Ecto neural progenitor cell (in vitro differentiated cells): ENCODE measurements at regions not wholly inside any gene's neighbourhood (a gene's known extent, or its start where the extent isn't known, plus 50 kb on each side); places are given as distances from the start of the nearest gene placed in this dataset.

Experiments
- DNase-seq: peaks from one replicate; pipeline ENCODE4 v3.0.0-alpha.2; 2018; ENCODE audit warnings: low spot score

DNA sequence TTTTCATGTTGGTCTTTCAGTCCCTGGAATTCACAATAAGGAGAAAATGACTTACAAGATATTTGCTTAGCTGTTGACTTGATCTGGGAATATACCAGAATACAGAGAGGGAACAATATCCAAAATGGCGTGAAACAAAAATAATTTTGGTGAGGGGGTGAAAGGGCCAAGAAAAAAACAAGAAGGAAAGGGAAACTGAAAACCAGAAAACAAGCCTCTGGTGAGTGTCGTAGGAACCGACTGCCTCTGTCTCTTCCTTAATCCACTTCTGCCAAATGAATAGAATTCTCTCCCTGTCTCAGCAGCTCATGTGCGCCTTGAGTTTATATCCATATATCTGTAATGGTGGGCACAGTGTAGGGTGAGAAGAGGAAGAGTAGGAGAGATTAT, 367.6 kb downstream of the ETS1 start:
- DNase-seq: no peak

DNA sequence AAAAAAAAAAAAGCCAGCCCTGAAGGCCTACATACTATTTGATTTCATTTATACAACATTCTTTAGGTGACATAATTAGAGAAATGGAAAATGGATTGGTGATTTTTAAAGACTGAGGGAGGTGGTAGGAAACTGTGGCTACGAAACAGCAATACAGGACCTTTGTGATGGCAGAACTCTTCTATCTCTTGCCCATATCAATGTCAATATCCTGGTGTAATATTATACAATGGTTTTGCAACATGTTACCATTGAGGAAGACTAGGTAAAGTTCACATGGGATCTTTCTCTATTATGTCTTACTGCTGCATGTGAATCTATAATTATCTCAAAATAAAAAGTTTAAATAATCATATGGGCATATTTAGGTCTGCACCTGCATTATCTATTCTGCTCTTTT, 371.2 kb downstream of the ETS1 start:
- DNase-seq: no peak

DNA sequence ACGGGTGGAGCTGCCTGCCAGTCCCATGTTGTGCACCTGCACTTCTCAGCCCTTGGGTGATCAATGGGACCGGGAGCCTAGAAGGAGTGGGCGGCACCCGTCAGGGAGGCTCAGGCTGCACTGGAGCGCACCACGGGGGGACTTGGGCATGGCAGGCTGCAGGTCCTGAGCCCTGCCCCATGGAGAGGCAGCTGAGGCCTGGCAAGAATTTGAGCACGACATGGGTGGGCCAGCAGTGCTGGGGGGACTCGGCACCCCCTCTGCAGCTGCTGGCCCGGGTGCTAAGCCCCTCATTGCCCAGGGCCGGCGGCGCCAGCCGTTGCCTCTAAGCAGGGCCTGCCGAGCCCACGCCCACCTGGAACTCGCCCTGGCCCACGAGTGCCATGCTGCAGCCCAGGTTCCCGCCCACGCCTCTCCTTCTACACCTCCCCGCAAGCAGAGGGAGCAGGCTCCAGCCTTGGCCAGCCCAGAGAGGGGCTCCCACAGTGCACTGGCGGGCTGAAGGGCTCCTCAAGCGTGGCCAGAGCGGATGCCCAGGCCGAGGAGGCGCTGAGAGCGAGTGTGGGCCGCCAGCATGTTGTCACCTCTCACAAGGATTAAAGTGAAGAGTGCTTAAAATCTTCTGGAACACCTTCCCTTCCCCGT, 372.0 kb downstream of the ETS1 start:
- DNase-seq: no peak

DNA sequence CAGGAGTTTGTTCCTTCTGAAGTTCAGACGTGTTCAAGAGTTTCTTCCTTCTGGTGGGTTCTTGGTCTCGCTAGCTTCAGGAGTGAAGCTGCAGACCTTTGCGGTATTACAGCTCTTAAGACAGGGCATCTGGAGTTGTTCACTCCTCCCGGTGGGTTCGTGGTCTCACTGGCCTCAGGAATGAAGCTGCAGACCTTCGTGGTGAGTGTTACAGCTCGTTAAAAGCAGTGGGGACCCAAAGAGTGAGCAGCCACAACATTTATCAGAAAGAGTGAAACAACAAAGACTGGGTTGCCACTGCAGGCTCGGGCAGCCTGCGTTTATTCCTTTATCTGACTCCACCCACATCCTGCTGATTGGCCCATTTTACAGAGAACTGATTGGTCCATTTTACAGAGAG, 373.1 kb downstream of the ETS1 start:
- DNase-seq: no peak

GRCh38 chr11:128213461-128213860, 373.9 kb downstream of the ETS1 start:
- DNase-seq: no peak

DNA sequence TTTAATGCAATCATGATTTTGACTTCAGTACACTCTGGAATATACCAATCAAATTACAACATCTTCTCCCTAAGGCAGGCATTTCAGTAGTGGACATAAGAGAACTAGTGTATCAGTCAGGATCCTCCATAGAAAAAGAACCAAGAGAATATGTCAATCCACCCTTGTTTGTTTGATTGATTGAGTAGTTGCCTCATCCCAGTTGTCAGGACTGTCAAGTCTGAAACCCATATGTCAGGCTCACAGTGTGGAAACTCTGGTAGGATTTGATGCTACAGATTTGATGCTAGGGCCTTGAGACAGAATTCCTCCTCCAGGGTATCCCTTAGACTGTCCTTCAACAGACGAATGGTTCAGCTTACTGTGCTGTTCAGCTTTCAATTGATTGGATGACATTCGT, 375.0 kb downstream of the ETS1 start:
- DNase-seq: no peak

DNA sequence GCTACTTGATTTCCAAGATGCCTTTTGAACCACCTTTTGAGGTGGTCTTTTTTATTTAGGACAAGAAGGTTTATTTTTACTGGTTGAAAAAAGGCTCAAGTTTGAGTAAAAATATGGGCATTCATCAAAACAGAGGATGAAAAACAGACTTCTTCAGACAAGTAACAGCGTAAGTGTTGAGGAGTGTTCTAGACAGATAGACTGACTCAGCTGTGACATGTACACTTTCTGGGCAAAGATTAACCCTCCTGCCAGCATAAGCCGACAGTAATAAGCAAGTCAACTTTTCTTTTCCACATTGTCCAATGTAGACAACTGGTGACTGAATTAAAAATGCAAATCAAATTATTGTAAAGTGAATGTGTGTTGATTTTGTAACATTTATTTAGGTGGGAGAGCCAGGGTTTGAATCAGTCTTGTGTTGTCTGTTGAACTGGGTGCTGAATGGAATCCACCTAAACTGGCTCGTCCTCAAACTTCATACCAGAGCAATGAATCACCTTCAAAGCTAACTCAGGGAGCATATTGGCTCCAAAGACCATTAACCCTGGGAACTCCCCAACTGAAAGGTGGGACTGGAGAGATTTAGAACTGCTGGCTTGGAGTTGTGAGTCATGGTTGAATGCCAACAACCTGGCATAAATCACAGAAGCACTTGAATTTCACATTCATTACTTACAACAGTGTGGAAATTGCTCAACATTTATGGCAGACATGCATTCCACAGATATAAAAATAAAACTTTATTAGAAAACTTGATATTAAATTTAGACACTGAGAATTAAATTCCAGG, 377.0 kb downstream of the ETS1 start:
- no peak for DNase-seq

DNA sequence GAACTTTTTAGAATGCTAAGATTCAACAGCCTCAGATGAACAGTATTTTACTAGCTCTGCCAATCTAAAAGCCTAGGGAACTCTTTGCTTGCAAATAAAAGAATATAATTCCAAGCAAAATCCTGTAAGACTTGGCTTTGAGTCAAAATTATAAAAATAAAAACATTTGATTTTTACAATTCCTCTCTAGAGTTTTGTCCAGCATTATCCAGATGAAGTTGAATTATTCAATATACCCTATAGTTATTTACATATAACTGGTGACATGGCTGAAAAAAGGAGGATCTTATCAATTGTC, 378.3 kb downstream of the ETS1 start:
- no peak for DNase-seq

GRCh38 chr11:128208329-128209137, 378.8 kb downstream of the ETS1 start:
- DNase-seq: no peak

GRCh38 chr11:128207861-128208321, 379.5 kb downstream of the ETS1 start:
- no peak for DNase-seq

DNA sequence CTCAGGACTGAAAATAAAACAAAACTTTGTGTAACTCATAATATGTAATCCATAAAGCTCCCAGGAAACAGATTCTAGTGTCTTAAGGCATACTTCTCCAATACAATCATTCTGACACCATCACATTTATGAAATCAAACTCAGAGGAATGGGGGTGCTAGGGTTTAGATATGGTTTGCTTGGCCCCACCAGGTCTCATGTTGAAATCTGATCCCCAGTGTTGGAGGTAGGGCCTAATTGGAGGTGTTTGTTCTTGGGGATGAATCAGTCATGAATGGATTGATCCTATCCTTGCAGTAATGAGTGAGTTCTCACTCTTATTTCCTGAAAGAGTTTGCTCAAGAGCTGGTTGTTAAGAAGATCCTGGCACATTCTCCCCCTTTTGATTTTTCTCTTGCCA, 380.9 kb downstream of the ETS1 start:
- DNase-seq: no peak

- no peak for DNase-seq
Measured at GRCh38 chr11:128205796-128206195, 381.6 kb downstream of the ETS1 start.

GRCh38 chr11:128204898-128205297, 382.5 kb downstream of the ETS1 start:
- no peak for DNase-seq

DNA sequence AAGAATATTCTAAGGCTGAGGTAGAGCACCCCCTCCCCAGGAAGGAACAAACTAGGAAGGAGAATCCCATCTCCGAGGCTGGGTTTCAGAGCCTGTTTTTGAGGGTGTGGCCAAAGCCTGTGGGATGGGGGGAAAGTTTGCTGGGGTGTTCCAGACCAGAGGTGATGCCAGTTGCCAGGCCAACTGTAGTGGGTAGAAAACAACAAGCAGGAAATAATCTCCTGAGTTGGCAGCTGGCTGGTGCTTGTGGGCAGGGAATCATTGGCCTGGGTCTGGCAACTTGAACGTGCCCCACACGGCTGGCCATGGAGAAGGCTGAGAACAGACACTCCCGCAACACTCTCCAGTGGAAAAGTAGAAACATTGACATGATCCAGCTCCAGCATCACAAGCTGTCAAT, 385.6 kb downstream of the ETS1 start:
- DNase-seq: no peak

DNA sequence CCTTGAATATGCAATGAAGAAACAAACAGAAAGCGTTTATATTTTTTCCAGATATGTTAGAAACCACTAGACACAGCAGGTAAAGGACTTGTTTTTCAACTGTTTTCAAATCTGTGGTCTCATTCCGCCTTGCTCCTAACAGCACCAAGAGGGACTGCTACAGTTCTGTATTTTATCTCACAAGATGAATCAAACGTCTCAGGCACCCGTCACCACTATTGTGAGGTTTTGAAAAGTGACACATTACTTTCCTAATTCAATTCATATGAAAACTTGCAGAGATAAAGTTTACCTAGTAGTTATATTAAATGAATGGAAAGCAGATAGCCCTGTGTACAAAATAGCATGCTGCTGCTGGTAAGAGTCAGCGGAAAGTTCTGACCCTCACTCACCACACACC, 386.3 kb downstream of the ETS1 start:
- DNase-seq: no peak

DNA sequence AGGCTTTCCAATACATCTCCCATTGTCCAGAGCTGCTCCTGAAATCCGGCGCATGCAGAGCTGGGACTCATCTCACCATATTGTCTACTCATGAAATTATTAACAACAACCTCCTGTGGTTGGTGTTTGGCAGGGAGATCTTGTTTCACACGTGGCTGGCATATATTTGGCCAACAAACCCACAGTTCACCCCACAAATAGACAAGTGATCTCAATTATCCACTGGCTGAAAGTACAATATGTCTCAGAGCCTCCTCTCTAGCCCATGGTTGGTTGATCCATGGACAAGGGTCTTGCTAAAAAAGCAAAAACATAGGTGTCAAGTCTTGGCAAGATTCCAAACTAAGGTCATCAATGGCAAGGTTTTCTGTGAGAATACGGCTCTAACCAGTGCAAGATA, 386.9 kb downstream of the ETS1 start:
- no peak for DNase-seq

GRCh38 chr11:128198216-128198772, 389.1 kb downstream of the ETS1 start:
- DNase-seq: no peak

DNA sequence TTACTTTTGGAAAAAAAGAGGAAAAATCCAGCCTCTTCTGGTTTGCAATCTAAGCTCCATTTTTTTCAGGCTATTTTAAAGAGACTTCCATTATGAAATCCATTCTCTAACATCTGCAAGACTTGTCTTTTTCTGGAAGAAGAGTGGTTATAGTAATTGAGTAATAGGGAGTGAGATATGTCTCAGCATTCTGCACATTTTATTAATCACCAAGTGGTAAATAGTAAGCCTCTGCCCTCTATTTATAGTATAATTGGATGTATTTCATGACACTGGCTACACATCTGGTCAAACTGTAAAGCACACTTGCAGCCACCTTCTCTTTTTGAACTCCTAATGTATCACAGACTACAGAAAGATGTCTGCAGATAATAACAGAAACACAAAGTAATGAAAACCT, 391.1 kb downstream of the ETS1 start:
- DNase-seq: no peak

DNA sequence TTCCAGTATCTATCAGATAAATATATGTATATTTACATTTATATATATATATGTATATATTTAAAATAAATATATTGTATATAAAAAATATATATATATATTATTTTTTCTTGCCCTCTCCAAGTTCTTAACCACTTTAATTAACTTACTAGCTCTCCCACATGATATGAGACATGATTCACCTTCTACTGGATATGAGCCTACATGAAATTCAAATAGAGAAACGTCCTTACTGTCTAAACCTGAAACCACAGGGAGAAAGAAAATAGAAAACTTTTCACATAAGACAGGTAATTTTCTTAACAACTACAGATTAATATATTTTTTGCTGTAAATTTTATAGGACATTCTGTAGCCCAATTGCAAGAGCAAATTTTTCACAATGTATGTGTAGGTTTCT, 391.6 kb downstream of the ETS1 start:
- DNase-seq: no peak

DNA sequence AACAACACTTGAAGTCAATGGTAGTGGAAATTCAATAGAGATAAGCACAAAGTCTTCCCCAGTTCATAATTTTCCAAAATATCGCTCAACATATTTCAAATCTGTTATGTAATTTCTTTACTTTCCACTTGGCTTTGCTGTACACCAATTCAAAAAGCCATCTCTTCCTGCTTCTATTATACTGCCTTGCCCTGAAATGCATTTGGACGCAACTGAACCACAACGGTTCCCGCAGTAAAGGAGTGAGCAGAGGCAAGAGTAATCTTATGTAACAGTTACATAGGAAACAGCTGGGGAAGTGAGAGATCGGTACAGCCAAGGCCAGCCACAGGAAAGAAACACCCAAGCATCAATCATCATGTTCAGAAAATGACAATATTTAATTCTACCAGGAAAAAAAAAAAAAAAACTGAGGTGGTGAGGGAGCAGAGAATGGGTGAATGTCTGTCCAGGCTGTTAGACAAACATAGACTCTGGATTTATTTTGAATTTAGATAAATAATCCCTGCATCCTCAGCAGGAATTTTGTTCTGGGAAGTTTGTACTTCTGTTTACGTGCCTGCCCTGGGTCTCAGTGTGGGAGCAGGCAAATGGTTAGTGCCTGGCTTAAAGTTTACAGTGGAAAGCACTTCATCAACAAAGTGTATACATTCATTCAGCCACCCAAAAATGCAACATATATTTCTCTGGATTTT, 392.2 kb downstream of the ETS1 start:
- DNase-seq: no peak

GRCh38 chr11:128194216-128194615, 393.1 kb downstream of the ETS1 start:
- DNase-seq: no peak

GRCh38 chr11:128193615-128194014, 393.7 kb downstream of the ETS1 start:
- DNase-seq: no peak
